Urinary bladder (tissue), 3 donors: ENCODE measurements at regions not wholly inside any gene's neighbourhood (a gene's known extent, or its start where the extent isn't known, plus 50 kb on each side); places are given as distances from the start of the nearest gene placed in this dataset.

Experiments
- DNase-seq: peaks from one replicate; pipeline ENCODE4 v3.0.0-alpha.2; 2015; ENCODE audit errors: extremely low spot score
- H3K27ac ChIP-seq: one replicate; pipeline ENCODE4 v1.5.1; 2013; ENCODE audit warnings: low read depth, mild to moderate bottlenecking, moderate library complexity
- H3K36me3 ChIP-seq: one replicate; pipeline ENCODE4 v1.6.1; 2013; ENCODE audit warnings: mild to moderate bottlenecking, moderate library complexity; ENCODE audit not compliant: insufficient read depth
- H3K4me1 ChIP-seq: one replicate; pipeline ENCODE4 v1.6.1; 2013; ENCODE audit warnings: mild to moderate bottlenecking, moderate library complexity; ENCODE audit not compliant: insufficient read depth
- H3K4me3 ChIP-seq: one replicate; pipeline ENCODE4 v1.5.1; 2013; ENCODE audit warnings: low read depth, low read length
- WGBS: extraction: QIAGEN DNeasy Blood & Tissue Kit; methylation state at CpG from one replicate; pipeline ENCODE4 v1.1.7; 2013; 5-methylcytosine and 5-hydroxymethylcytosine counted together
- donor health status: healthy with polysubstance abuse.
- donor health status: healthy.

GRCh38 chr1:222452031-222452430, 95.9 kb downstream of the HHIPL2 start:
- H3K36me3 ChIP-seq = no peaks in the 10 kb centered on the region
- H3K4me3 ChIP-seq = no peak overlapping the region
- no peak overlapping the region for H3K27ac ChIP-seq
- 75% methylated on average over 3 of the region's 3 CpGs for WGBS
- no peaks in the 10 kb centered on the region for H3K4me1 ChIP-seq
- no peak for DNase-seq

- DNase-seq = no peak
- no peaks in the 10 kb centered on the region for H3K36me3 ChIP-seq
- H3K4me1 ChIP-seq = no peaks in the 10 kb centered on the region
- WGBS = 83% methylated on average over 2 of the region's 2 CpGs
- no peak overlapping the region for H3K4me3 ChIP-seq
- no peak overlapping the region for H3K27ac ChIP-seq
Measured at GRCh38 chr1:222443566-222443965, 104.3 kb downstream of the HHIPL2 start.

- Histone ChIP-seq H3K36me3 (no peaks in the 10 kb centered on the region), H3K27ac (no peak overlapping the region), H3K4me1 (no peaks in the 10 kb centered on the region), H3K4me3 (no peak overlapping the region)
- no peak for DNase-seq
- WGBS = 41% methylated on average over 5 of the region's 5 CpGs
Measured at GRCh38 chr1:222441066-222441465, 106.8 kb downstream of the HHIPL2 start.

GRCh38 chr1:222424826-222425225, 123.1 kb downstream of the HHIPL2 start:
- Histone ChIP-seq H3K36me3 (no peaks in the 10 kb centered on the region), H3K4me3 (no peak overlapping the region), H3K27ac (no peak overlapping the region), H3K4me1 (no peaks in the 10 kb centered on the region)
- no peak for DNase-seq
- WGBS = 98% methylated on average over 1 of the region's 1 CpG

- Histone ChIP-seq H3K36me3 (no peaks in the 10 kb centered on the region), H3K4me1 (no peaks in the 10 kb centered on the region), H3K27ac (no peak overlapping the region), H3K4me3 (no peak overlapping the region)
- no peak for DNase-seq
Measured at GRCh38 chr1:222421380-222421779, 126.5 kb downstream of the HHIPL2 start.

- WGBS = 84% methylated on average over 1 of the region's 1 CpG
- DNase-seq = no peak
- H3K4me1 ChIP-seq = no peaks in the 10 kb centered on the region
- H3K36me3 ChIP-seq = no peaks in the 10 kb centered on the region
- no peak overlapping the region for H3K4me3 ChIP-seq
- no peak overlapping the region for H3K27ac ChIP-seq
Measured at GRCh38 chr1:222420633-222421032, 127.3 kb downstream of the HHIPL2 start.

- DNase-seq = no peak
- Histone ChIP-seq H3K27ac (no peak overlapping the region), H3K36me3 (no peaks in the 10 kb centered on the region), H3K4me1 (no peaks in the 10 kb centered on the region), H3K4me3 (no peak overlapping the region)
- 59% methylated on average over 1 of the region's 1 CpG for WGBS
Measured at GRCh38 chr1:222418654-222419053, 129.2 kb downstream of the HHIPL2 start.

- 85% methylated on average over 4 of the region's 4 CpGs for WGBS
- no peaks in the 10 kb centered on the region for H3K4me1 ChIP-seq
- no peak for DNase-seq
- no peak overlapping the region for H3K27ac ChIP-seq
- no peak overlapping the region for H3K4me3 ChIP-seq
- H3K36me3 ChIP-seq = no peaks in the 10 kb centered on the region
Measured at GRCh38 chr1:222417264-222417663, 130.6 kb downstream of the HHIPL2 start.

- DNase-seq = no peak
- Histone ChIP-seq H3K27ac (no peak overlapping the region), H3K36me3 (no peaks in the 10 kb centered on the region), H3K4me3 (no peak overlapping the region), H3K4me1 (no peaks in the 10 kb centered on the region)
- 88% methylated on average over 2 of the region's 2 CpGs for WGBS
Measured at GRCh38 chr1:222416001-222416791, 131.7 kb downstream of the HHIPL2 start.

- no peak for DNase-seq
- H3K4me1 ChIP-seq = no peaks in the 10 kb centered on the region
- H3K36me3 ChIP-seq = no peaks in the 10 kb centered on the region
- no peak overlapping the region for H3K4me3 ChIP-seq
- WGBS = 86% methylated on average over 5 of the region's 5 CpGs
- H3K27ac ChIP-seq = no peak overlapping the region
Measured at GRCh38 chr1:222415441-222415840, 132.5 kb downstream of the HHIPL2 start.

GRCh38 chr1:222413991-222414549, 133.8 kb downstream of the HHIPL2 start:
- H3K36me3 ChIP-seq = no peaks in the 10 kb centered on the region
- 91% methylated on average over 2 of the region's 2 CpGs for WGBS
- H3K4me3 ChIP-seq = no peak overlapping the region
- H3K27ac ChIP-seq = no peak overlapping the region
- DNase-seq = no peak
- H3K4me1 ChIP-seq = no peaks in the 10 kb centered on the region

GRCh38 chr1:222413436-222413835, 134.5 kb downstream of the HHIPL2 start:
- Histone ChIP-seq H3K4me3 (no peak overlapping the region), H3K36me3 (no peaks in the 10 kb centered on the region), H3K4me1 (no peaks in the 10 kb centered on the region), H3K27ac (no peak overlapping the region)
- WGBS = 47% methylated on average over 1 of the region's 1 CpG
- no peak for DNase-seq

- Histone ChIP-seq H3K27ac (no peak overlapping the region), H3K4me3 (no peak overlapping the region), H3K36me3 (no peaks in the 10 kb centered on the region), H3K4me1 (no peaks in the 10 kb centered on the region)
- DNase-seq = no peak
- 76% methylated on average over 4 of the region's 4 CpGs for WGBS
Measured at GRCh38 chr1:222404710-222405109, 143.2 kb downstream of the HHIPL2 start.

GRCh38 chr1:222399197-222399596, 148.7 kb downstream of the HHIPL2 start:
- no peak overlapping the region for H3K27ac ChIP-seq
- no peaks in the 10 kb centered on the region for H3K4me1 ChIP-seq
- H3K4me3 ChIP-seq = no peak overlapping the region
- H3K36me3 ChIP-seq = no peaks in the 10 kb centered on the region
- no peak for DNase-seq
